GM19025 (cell line): ENCODE measurements at regions not wholly inside any gene's neighbourhood (a gene's known extent, or its start where the extent isn't known, plus 50 kb on each side); places are given as distances from the start of the nearest gene placed in this dataset.

Source experiments
- ATAC-seq: cut with Tn5 transposase; IDR thresholded peaks from one replicate; pipeline ENCODE4 v1.9.1; 2021; ENCODE audit warnings: mild to moderate bottlenecking, low read depth, moderate library complexity; ENCODE audit not compliant: unreplicated experiment

GRCh38 chr10:78184851-78185692 is 151.4 kb downstream of the RPS24 start:
- no peak for ATAC-seq

GRCh38 chr10:78185693-78186055 is 152.0 kb downstream of the RPS24 start:
- ATAC-seq: no peak

- ATAC-seq: no peak
Observed at GRCh38 chr10:78186572-78186971, 152.9 kb downstream of the RPS24 start.

- ATAC-seq: no peak
Observed at GRCh38 chr10:78187371-78187770, 153.7 kb downstream of the RPS24 start.

- ATAC-seq: no peak
Observed at GRCh38 chr10:78188446-78188845, 154.8 kb downstream of the RPS24 start.

- no peak for ATAC-seq
Observed at GRCh38 chr10:78190051-78190825, 156.6 kb downstream of the RPS24 start.

- no peak for ATAC-seq
Observed at GRCh38 chr10:78191301-78191700, 157.6 kb downstream of the RPS24 start.

GRCh38 chr10:78193189-78193588 is 159.5 kb downstream of the RPS24 start:
- no peak for ATAC-seq

- ATAC-seq: no peak
Observed at GRCh38 chr10:78194050-78194449, 160.4 kb downstream of the RPS24 start.

GRCh38 chr10:78194539-78195402 is 161.1 kb downstream of the RPS24 start:
- ATAC-seq: no peak

GRCh38 chr10:78196396-78196795 is 162.7 kb downstream of the RPS24 start:
- no peak for ATAC-seq

GRCh38 chr10:78196964-78197363 is 163.3 kb downstream of the RPS24 start:
- ATAC-seq: no peak

- no peak for ATAC-seq
Observed at GRCh38 chr10:78197628-78198272, 164.1 kb downstream of the RPS24 start.

GRCh38 chr10:78199005-78199725 is 165.5 kb downstream of the RPS24 start:
- ATAC-seq: no peak

GRCh38 chr10:78199759-78200158 is 166.1 kb downstream of the RPS24 start:
- no peak for ATAC-seq

GRCh38 chr10:78200686-78201085 is 167.0 kb downstream of the RPS24 start:
- ATAC-seq: no peak

- ATAC-seq: no peak
Observed at GRCh38 chr10:78202386-78202785, 168.7 kb downstream of the RPS24 start.

GRCh38 chr10:78203915-78204818 is 170.5 kb downstream of the RPS24 start:
- ATAC-seq: no peak
